Activated T-cell treated with anti-CD3 and anti-CD28 coated beads for 4 hours (primary cell): ENCODE measurements at regions not wholly inside any gene's neighbourhood (a gene's known extent, or its start where the extent isn't known, plus 50 kb on each side); places are given as distances from the start of the nearest gene placed in this dataset.

Experiments used
- DNase-seq: peaks from one replicate; pipeline ENCODE4 v3.0.0-alpha.2; 2020

DNA sequence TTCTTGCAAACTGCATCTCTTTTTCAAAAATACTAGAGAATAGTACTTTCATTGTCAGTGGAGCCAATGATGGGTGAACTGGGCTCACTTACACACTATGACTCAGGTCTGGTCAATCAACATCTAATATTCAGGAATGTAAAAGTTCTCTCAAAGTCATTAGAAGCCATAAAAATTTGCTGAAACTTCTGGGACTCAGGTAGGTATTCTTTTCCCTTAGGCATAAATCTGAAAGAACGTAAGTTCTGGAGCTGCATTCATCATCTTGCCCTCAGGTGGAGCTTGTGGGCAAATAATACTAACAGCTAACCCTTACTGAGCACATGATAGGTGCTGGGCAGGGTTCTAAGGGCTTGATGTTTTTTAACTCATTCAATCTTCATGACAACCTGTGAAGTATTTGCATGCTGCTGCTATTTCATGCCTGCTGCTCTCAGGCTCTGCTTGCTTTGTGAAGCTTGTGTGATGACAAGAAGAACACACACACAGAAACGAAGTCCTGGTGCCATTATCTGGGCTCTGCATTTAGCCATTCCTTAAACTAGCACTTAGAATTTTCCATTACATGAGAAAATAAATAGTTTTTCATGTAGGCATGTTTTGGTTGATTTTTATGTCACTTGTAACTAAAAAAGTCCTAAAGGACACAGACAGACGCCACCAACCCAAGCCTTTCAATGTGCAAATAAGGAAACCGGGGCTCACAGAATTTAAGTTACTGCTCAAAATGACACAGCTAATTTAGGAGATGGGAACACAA lies 394.2 kb upstream of the LYPLAL1 start:
- no peak for DNase-seq

DNA sequence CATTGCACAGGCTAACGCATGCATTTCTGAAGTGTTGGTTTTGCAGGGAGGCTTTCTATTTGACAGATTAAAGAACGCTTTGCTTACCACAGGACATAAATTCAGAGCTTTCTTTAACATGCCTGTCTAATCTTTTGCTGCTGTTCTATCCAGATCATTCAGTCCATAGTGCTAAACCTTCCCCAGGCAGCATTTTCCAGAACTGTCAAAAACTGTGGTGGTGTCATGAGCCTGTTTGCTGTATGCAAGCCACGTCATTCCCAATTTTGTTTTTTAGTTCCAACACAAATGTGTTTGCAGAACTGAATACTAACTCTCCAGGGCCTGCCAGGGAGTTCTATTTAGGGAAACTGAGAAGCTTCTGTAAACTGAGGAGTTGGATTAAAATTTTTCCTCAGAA lies 390.5 kb upstream of the LYPLAL1 start:
- no peak for DNase-seq

DNA sequence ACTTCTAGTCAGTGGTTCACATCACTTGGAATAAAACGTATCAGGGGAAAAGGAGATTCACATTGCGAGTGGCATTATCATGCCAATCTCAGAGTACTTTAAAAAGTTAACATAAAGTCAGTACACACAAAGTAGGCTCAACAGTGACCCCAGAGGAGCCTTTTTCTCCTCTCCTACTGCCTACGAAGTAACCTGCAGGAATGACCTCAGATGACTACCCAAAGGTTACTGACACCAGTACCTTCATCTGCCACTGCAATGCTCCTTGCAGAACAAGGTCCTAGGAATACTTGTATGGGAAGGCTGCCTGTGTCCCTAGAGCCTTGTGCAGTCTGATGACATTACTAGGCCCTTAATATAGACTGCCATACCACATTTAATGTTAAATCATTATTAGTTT lies 389.8 kb upstream of the LYPLAL1 start:
- DNase-seq: no peak

DNA sequence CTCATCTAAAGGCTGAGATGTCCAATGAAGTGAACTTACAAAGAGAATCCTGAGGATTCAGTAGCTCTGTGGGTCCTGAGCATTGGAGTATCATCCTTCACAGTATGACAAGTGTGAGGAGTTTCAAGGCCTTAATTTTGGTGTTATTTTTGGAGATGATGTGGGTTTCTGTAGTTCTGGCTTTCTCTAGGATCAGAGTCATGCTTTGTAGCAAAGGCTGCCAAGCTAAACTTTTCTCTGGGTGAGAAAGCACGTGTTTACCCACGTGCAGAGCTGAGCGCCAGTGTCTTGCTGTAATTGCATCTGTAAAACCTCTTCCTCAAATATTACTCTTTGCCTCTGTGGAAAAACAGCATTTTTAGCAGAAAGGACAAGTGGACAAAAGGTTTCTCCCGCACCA lies 387.8 kb upstream of the LYPLAL1 start:
- no peak for DNase-seq

DNA sequence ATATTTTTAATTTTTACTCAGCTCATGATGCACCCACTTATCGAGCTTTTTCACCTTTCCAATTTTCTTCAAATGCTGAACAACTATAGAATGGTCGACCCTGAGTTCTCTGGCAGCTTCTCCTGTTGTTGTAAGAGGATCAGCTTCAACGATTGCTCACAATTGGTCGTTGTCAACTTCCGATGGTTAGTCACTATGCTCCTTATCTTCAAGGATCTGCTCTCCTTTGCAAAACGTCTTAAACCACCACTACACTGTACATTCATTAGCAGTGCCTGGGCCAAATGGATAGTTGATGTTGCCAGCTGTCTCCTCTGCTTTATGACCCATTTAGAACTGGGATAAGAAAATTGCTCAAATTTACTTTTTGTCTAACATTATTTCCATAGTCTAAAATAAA lies 385.9 kb upstream of the LYPLAL1 start:
- no peak for DNase-seq

DNA sequence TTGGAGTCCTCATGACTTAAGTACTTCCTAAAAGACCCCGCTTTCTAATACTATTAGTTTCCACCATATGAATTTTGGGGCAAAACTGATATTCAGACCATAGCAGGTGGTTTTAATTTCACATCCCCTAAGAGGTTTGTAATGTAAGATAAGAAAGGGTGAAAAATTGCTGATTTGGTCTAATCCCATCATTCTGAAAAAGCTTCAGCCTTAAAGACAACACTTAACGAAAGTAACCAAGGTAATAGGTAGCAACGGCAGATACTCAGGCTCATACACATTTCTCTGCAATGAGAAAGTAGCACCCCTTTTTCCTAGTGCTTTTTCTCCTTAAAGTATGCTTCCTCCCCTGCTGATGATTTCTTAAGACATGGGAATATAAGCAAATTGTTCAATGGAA lies 376.9 kb upstream of the LYPLAL1 start:
- no peak for DNase-seq

DNA sequence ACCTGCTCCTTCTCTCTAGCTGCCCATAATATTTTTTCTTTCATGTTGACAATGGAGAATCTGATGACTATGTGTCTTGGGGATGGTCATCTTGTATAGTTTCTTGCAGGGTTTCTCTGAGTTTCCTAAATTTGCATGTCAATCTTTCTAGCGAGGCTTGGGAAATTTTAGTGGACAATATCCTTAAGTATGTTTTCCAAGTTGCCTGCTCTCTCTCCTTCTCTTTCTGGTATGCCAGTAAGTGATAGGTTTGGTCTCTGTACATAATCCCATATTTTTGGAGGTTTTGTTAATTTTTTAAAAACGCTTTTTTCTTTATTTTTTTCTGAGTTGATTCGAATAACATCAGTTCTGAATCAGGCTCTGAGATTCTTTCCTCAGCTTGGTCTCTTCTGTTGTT lies 370.9 kb upstream of the LYPLAL1 start:
- DNase-seq: no peak

DNA sequence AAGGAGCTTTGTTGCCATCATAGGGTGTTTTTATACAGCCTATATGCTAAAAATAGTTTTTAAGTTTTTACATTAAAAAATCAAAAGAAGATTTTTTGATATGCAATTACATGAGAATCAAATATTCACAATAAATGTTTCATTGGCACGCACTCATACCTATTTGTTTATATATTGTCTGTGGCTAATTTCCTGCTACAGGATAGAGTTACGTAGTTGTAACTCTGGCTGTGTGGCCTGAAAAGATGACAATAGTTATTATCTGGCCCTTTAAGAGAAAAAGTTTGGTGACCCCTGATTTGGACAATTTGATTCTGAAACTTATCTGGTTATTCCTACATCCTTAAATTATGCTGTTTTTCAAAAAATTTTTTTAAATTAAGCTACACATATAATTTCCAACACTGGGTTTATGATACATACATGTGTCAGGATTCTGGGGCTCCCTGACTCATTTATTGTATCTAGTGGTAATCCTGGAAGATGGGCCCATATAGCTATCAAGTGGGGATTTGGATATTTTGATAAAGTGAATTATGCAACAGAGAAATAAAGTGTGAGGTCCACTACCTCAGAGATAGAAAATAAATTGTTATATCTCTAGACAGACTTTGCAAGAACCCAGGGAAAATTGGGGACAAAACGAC lies 370.2 kb upstream of the LYPLAL1 start:
- no peak for DNase-seq

DNA sequence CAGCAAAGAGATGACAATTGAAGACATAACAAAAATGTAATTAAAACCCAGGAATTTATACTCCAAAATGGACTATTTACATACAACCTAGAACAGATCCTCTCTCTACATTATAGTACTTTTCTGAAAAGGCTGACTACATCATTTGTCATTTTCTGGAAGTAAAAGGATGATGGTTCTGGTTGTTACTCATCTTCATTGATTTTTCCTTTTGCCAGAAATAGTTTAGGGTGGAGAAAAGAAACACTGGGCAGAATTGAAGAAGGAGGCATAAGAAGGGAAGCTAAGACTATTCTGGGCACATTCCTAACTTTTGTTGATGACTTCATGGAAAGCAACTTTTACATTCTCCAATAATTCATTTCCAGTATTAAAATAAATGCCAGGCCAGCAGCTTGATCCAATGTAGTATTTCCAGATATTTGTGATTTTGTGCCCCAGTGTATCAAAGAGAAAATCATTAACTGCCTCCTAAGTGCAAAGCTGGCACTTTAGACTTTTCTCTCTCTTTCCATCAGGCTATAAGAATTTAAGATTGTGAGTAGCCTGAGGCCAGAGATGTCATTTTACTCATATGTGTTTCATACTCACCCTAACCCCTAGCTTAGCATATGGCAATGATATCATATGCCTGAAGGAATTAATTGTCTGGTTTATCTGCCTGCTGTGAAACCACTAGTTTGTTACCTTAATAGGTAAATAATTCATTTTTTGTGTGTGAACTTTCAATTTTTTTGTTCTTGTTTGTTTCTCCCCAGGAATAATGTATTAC lies 369.5 kb upstream of the LYPLAL1 start:
- no peak for DNase-seq

DNA sequence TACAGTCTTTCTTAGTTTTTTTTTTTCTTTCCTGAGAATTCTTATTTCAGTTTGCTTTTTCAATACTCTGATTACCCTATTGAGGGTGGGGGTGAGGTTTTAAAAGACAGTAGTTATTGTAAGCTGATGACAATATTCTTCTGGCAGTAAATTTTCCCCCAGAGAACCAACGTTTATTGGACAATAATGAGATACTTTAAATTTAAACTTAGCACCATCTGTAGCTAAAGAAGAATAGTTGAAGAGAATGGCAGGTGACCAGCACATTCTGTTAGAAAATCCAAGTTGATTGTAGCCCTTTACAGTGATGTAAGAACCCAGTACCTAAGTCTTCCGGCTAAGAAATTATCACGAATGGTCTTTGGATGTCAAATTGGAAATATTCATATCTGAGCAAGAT lies 364.6 kb upstream of the LYPLAL1 start:
- DNase-seq: no peak

DNA sequence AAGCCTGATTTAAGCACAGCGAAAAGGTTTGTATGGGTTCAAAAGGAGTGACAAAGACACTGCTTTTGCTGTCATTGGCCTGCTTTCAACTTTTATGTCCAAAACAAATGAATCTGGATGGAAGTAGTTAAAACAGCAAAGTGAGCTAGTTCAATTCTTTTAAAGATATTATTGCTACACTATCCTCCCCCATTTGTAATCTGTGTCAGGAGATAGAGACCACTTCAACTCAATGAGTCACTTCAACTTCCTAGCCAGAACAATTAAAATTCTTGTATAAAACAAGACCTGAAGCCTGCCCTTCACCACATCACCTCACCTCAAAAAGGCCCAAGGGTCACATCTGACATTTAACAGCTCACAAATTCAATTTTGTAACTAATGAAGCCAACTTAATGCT lies 364.1 kb upstream of the LYPLAL1 start:
- no peak for DNase-seq

DNA sequence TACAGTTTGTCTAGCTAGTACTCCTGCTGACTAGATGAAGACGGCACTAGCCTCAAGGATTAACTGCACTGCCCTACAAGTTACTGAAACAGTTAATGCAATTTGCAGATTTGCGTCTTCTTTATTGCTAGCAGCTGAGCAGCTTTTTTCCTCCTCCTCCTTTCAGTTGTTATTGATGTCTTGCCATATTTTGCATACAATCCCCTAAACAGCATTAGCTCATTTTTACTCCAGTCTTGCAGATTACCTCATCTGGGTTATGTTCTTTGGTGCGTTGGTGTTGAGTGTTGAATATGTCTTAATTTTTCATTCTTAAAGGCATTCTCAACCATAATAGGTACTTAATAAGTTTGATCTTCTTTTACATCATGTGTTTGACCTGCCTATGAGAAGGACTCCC lies 363.4 kb upstream of the LYPLAL1 start:
- DNase-seq: no peak

DNA sequence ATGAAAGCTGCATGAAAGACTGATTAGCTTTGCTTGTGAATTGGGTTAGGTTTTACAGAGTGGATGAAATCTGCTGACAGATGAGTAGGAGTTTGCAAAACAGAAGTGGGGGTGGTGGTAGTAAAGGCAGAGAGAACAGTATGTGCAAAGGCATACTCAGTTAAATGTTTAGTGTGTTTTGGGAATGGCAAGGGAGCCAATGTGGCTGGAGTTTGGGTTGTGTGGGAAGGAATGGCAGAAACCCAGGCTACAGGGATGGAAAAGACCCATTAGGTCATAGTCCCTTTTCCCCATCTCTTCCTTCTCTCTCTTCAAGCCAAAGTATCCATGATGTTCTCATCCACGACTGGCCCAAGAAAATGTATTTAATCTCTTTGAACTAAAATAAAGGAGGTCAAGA lies 362.2 kb upstream of the LYPLAL1 start:
- DNase-seq: no peak

DNA sequence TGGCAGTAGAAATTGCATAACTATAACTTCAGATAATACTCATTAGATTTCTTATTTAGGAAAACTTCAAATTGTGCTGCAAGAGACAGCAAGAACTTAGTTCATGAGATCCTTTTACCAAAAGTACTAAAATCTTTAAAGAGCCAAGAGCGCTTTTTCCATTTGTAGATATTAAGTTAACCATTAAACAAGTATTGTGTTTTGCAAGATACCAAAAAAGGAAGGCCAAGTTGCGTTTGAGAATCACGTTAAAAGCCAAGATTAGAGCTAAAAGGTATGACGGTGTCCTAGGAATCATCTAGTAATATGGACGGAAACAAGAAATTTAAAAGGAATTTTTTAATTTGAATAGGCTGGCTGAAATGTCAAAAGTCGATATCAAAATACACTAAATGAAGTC lies 361.3 kb upstream of the LYPLAL1 start:
- no peak for DNase-seq

DNA sequence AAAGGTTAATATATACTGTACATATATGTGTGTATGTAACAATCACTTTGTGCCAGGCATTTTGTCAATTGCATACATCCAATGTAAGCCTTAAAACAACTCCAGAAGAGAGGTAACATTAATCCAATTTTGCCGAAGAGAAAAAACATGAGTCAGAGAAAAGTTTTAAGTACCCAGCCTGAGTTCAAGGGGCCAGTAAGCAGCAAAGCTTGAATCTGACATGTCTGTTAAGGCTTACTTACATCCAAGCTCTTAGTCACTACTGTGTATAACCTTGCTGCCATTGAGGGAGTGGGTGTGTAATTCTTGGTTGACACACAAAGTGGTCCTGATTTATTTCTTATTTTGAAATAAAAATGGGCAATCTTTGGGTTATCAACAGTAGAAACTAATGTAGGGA lies 360.4 kb upstream of the LYPLAL1 start:
- no peak for DNase-seq

DNA sequence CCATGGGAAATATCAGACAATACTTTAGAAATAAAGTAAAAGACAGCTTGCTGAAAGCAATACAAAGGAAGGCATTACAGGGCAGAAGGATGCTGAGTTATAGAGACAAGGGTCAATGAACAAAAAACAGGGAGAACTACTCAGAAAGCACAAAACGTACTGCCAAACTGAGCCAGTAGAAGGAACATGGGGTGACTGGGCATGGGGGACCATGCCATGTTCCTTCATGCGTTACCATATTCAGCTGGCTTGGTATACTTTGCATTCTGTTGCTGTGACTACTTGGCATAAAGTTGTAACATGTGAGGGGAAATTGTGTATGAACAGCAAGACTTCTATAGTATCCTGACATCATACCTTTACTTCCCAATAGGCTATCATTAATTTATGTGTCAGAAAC lies 358.6 kb upstream of the LYPLAL1 start:
- DNase-seq: no peak

DNA sequence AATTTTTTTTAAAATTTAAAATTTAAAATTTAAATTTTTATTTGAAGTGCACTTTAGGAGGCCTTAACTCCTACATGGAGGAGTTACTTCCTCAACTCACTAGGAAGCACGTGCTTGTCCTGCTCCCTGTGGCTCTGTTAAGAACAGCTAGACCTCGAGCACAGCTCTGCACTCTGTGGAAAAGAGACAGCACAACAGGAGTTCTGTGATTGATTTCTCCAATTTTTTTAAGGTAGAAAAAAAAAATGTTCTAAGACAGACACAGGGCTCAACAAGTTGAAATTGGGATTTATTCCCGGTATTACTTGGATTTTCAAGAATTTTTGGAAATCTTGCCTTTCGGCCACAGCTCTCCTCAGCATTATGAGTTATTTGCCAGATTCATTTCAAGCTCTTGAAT lies 356.6 kb upstream of the LYPLAL1 start:
- no peak for DNase-seq

DNA sequence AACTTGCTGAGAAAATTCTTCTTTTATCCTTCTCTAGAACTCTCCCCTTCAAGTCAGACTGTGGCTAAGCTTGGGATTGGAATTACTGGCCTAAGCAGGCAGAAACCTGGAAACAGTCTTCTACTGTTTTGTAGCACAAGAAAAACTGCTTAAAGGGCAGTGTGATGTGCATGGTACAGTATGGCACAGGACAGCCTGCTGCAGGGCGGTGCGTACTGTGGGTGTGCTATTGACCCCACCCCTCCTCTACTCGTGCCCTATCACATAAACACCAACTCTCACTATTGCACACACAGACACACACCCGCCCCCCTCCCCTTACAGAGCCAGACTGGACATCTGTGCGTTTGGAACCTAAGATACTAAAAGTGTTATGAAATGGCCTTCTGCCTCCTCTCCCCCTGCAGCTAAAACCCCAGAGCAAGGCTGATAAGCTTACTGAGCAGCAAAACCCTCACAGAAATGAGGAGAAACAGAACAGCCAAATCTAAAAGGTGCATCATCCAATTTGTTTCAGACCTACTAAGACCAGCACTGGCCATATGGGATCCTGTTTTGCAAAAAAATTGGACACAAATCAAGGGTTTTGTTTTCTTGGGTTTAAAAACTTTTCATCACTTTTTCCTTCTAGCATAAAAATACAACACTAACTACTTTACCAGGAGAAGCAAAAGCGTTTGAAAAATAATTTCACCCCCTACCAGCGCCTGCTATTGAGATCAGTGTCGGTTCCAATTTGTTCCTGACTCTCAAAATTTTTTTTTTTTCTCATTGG lies 355.8 kb upstream of the LYPLAL1 start:
- no peak for DNase-seq

DNA sequence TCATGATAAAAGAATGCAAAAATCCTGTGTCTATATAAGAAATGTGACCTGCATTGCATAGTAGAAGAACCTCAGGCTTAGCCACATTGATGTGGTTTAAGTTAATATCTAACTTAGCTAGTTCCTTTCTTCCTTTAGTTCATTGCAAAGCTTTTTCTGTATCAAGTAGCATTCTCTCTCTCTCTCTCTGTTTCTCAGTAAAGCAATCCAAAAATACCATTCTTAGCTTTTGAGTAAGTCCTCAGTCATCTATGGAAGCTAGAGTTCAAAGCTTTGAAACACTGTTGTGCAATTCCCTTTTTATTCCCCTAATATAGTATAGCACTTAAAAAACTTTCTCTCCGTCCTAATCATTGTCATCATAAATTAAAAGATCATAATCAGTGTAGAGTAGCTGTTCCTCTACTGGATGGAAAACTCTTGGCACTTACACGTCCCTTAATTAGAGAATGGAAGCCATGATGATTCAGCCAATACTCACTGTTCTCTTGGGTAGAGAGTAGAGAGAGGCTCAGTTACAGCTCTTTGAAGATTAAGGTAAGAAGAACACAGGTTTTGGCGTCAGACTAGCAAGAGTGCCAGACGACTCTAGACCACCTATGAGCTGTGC lies 350.3 kb upstream of the LYPLAL1 start:
- DNase-seq: no peak

DNA sequence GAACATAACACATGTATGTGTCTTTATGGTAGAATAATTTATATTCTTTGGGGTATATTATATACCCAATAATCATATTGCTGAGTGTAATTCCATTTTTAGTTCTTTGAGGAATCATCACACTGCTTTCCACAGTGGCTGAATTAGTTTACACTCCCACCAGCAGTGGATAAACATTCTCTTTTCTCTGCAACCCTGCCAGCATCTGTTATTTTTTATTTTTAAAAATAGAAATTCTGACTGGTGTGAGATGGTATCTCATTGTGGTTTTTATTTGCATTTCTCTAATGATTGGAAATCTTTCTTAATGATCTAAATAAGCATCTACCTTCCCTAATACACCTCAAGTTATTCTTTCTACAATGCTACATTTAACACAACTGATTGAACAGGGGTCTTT lies 346.2 kb upstream of the LYPLAL1 start:
- DNase-seq: no peak

DNA sequence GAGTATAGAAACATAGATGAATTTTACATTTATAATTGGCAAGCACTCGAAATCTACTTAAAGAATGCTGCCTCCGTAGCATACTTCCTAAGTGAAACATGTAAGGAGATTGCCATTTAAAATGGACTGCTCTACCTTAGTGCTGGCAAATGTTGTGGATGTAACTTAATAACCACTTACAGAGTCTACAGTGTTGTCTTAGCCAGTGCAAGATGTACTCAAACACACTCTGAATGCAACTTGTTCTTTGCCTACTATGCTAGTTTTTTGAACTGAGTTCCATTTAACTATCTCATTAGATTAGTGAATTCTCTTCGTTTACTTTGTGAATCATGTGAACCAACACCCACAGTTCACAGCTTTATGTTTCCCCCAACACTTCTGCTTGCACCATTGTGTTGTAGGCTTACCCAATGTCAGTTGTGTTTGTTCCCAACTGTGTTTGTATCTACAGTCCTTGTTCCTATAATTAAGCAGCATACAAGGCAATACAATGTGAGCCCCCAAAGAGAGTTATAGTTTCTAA lies 345.5 kb upstream of the LYPLAL1 start:
- no peak for DNase-seq

DNA sequence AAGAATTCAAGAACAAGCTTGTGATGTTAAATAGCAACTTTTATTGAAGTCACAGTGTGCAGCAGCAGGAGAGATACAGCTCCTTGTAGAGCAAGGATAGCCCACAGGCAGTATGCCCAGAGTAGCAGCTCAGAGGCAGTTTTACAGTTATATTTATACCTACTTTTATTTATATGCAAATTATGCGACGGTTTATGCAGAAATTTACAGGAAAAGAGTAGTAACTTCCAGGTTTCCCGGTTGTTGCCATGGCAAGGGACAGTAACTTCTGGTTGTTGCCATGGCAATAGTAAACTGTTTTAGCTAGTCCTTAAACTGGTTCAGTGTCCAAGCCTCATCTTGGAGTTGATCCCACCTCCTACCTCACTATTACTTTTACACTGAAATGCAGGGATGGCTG lies 344.6 kb upstream of the LYPLAL1 start:
- DNase-seq: no peak

DNA sequence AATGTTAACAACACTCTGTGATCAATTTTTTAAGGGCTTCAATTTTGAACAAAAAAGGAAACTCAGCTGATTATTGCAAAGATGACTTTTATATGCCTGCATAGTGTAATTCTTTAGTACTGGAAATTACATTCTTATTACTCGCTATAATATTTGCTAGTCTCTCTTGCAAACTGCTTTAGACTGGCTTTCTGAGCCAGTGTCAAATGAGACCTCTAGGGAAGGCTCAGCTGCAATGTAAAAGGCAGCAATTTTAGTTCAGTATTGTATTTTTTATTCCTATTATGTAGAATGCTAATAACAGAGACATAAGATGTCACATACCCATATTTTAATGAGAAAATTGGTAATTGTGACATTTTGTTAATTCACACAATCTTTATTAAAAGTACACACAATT lies 338.1 kb upstream of the LYPLAL1 start:
- DNase-seq: no peak
